H9 (cell line): ENCODE measurements at regions not wholly inside any gene's neighbourhood (a gene's known extent, or its start where the extent isn't known, plus 50 kb on each side); places are given as distances from the start of the nearest gene placed in this dataset.

ENCODE experiments used
- DNase-seq: peaks from one replicate; pipeline ENCODE4 v3.0.0-alpha.2; 2017
- H2AFZ ChIP-seq: one replicate; pipeline ENCODE4 v1.6.1; 2013; ENCODE audit warnings: mild to moderate bottlenecking, low read length, control low read depth, moderate library complexity
- H2AK5ac ChIP-seq: 2 replicates; pipeline ENCODE4 v1.6.1; 2013; ENCODE audit warnings: low read length, control low read depth, mixed read lengths; ENCODE audit not compliant: insufficient read length
- H2BK120ac ChIP-seq: one replicate; pipeline ENCODE4 v1.6.1; 2013; ENCODE audit warnings: low read depth, mild to moderate bottlenecking, low read length, control low read depth, inconsistent platforms; ENCODE audit not compliant: poor library complexity, severe bottlenecking
- H2BK12ac ChIP-seq: 2 replicates; pipeline ENCODE4 v1.6.1; 2013; ENCODE audit warnings: low read length, control low read depth, mixed read lengths, low read depth; ENCODE audit not compliant: insufficient read length
- H2BK15ac ChIP-seq: 2 replicates; pipeline ENCODE4 v1.6.1; 2013; ENCODE audit warnings: low read depth, low read length, control low read depth
- H2BK20ac ChIP-seq: one replicate; pipeline ENCODE4 v1.6.1; 2013; ENCODE audit warnings: low read depth, mild to moderate bottlenecking, low read length, control low read depth, inconsistent platforms; ENCODE audit not compliant: poor library complexity, severe bottlenecking
- H2BK5ac ChIP-seq: 2 replicates; pipeline ENCODE4 v1.6.1; 2013; ENCODE audit warnings: low read length, control low read depth, mixed read lengths; ENCODE audit not compliant: insufficient read length
- H3K14ac ChIP-seq: 2 replicates; pipeline ENCODE4 v1.6.1; 2013; ENCODE audit warnings: low read length, control low read depth; ENCODE audit not compliant: insufficient read depth
- H3K18ac ChIP-seq: 2 replicates; pipeline ENCODE4 v1.6.1; 2013; ENCODE audit warnings: low read depth, mild to moderate bottlenecking, mixed read lengths, low read length, control low read depth; ENCODE audit not compliant: insufficient read length
- H3K23ac ChIP-seq: 2 replicates; pipeline ENCODE4 v1.6.1; 2013; ENCODE audit warnings: low read length, control low read depth, mixed read lengths, low read depth; ENCODE audit not compliant: insufficient read length
- H3K23me2 ChIP-seq: 2 replicates; pipeline ENCODE4 v1.6.1; 2013; ENCODE audit warnings: low read depth, mild to moderate bottlenecking, mixed read lengths, low read length, control low read depth; ENCODE audit not compliant: insufficient read length, poor library complexity, severe bottlenecking
- H3K27ac ChIP-seq: 2 replicates; pipeline ENCODE4 v1.5.1; 2013; ENCODE audit warnings: low read length, control low read depth, mixed read lengths, low read depth; ENCODE audit not compliant: insufficient read length
- H3K27me3 ChIP-seq: 2 replicates; pipeline ENCODE4 v1.6.1; 2013; ENCODE audit warnings: low read length, control low read depth, inconsistent platforms; ENCODE audit not compliant: insufficient read depth
- H3K4ac ChIP-seq: 2 replicates; pipeline ENCODE4 v1.6.1; 2013; ENCODE audit warnings: low read depth, mild to moderate bottlenecking, control low read depth, inconsistent platforms, low read length, moderate library complexity
- H3K4me1 ChIP-seq: 2 replicates; pipeline ENCODE4 v1.6.1; 2013; ENCODE audit warnings: low read length, control low read depth, inconsistent platforms; ENCODE audit not compliant: insufficient read depth
- H3K4me2 ChIP-seq: 2 replicates; pipeline ENCODE4 v1.6.1; 2013; ENCODE audit warnings: low read length, control low read depth, mixed read lengths; ENCODE audit not compliant: insufficient read length, insufficient read depth
- H3K56ac ChIP-seq: 2 replicates; pipeline ENCODE4 v1.6.1; 2013; ENCODE audit warnings: low read depth, mild to moderate bottlenecking, mixed read lengths, low read length, control low read depth; ENCODE audit not compliant: insufficient read length
- H3K79me1 ChIP-seq: 2 replicates; pipeline ENCODE4 v1.6.1; 2013; ENCODE audit warnings: low read depth, mild to moderate bottlenecking, moderate library complexity, low read length, control low read depth, inconsistent platforms; ENCODE audit not compliant: insufficient read depth, poor library complexity, severe bottlenecking
- H3K79me2 ChIP-seq: 2 replicates; pipeline ENCODE4 v1.6.1; 2013; ENCODE audit warnings: low read length, control low read depth, inconsistent platforms; ENCODE audit not compliant: insufficient read depth
- H3K9ac ChIP-seq: 2 replicates; pipeline ENCODE4 v1.6.1; 2013; ENCODE audit warnings: low read length, control low read depth, mixed read lengths; ENCODE audit not compliant: insufficient read length; ENCODE audit errors: extremely low read depth
- H3K9me3 ChIP-seq: one replicate; pipeline ENCODE4 v1.6.1; 2013; ENCODE audit warnings: low read depth, low read length, inconsistent platforms; ENCODE audit not compliant: control insufficient read depth
- H3T11ph ChIP-seq: one replicate; pipeline ENCODE4 v1.6.1; 2013; ENCODE audit warnings: mild to moderate bottlenecking, low read length, control low read depth, inconsistent platforms
- H4K20me1 ChIP-seq: one replicate; pipeline ENCODE4 v1.6.1; 2013; ENCODE audit not compliant: control insufficient read depth, insufficient read length, insufficient read depth
- H4K5ac ChIP-seq: 2 replicates; pipeline ENCODE4 v1.6.1; 2013; ENCODE audit warnings: low read depth, mild to moderate bottlenecking, mixed read lengths, low read length, control low read depth; ENCODE audit not compliant: insufficient read length
- H4K8ac ChIP-seq: replicated peaks from 2 replicates; pipeline ENCODE4 v1.6.1; 2013; ENCODE audit warnings: low read length, control low read depth, mixed read lengths, low read depth; ENCODE audit not compliant: insufficient read length
- H4K91ac ChIP-seq: 2 replicates; pipeline ENCODE4 v1.6.1; 2013; ENCODE audit warnings: low read depth, mild to moderate bottlenecking, moderate library complexity, mixed read lengths, low read length, control low read depth; ENCODE audit not compliant: insufficient read length
- H3K27ac Mint-ChIP-seq, 3 experiments: 2 replicates in 2 of 3; 3 replicates in 1 of 3; pipeline ENCODE4 v1.8.0; 2020 to 2021; ENCODE audit warnings: mixed read lengths in 3 of 3, mild to moderate bottlenecking in 1 of 3, moderate library complexity in 1 of 3
- H3K27me3 Mint-ChIP-seq: 2 replicates; pipeline ENCODE4 v1.8.0; 2021; ENCODE audit warnings: low read depth, mild to moderate bottlenecking, moderate library complexity, mixed read lengths
- H3K36me3 Mint-ChIP-seq, 3 experiments: 2 replicates in 2 of 3; 3 replicates in 1 of 3; pipeline ENCODE4 v1.8.0; 2020 to 2021; ENCODE audit warnings: low read depth in 3 of 3, mixed read lengths in 3 of 3; ENCODE audit not compliant: insufficient read depth in 1 of 3
- H3K4me1 Mint-ChIP-seq, 2 experiments: 2 replicates each; pipeline ENCODE4 v1.8.0; 2020; ENCODE audit warnings: mixed read lengths in 2 of 2
- H3K4me3 Mint-ChIP-seq, 2 experiments: 2 replicates in 1 of 2; 3 replicates in 1 of 2; pipeline ENCODE4 v1.8.0; 2020 to 2021; ENCODE audit warnings: mild to moderate bottlenecking in 2 of 2, mixed read lengths in 2 of 2, moderate library complexity in 1 of 2
- H3K9me3 Mint-ChIP-seq, 2 experiments: 2 replicates in 1 of 2; 3 replicates in 1 of 2; pipeline ENCODE4 v1.8.0; 2020; ENCODE audit warnings: mild to moderate bottlenecking in 2 of 2, mixed read lengths in 2 of 2, moderate library complexity in 1 of 2
- WGBS: extraction: QIAGEN DNeasy Blood & Tissue Kit; methylation state at CpG from one replicate; pipeline ENCODE4 v1.1.7; 2013; ENCODE audit warnings: missing lambda C conversion rate, low lambda C conversion rate, mixed read lengths; ENCODE audit not compliant: insufficient read length; ENCODE audit errors: extremely low coverage; 5-methylcytosine and 5-hydroxymethylcytosine counted together
- TF ChIP-seq, protein P1 (sequence below): fragments of 200-600 bp; sonication (generic); conservative IDR thresholded peaks from 3 replicates; pipeline ENCODE4 v1.8.0; 2021; ENCODE audit warnings: antibody characterized with exemption, mild to moderate bottlenecking

DNA sequence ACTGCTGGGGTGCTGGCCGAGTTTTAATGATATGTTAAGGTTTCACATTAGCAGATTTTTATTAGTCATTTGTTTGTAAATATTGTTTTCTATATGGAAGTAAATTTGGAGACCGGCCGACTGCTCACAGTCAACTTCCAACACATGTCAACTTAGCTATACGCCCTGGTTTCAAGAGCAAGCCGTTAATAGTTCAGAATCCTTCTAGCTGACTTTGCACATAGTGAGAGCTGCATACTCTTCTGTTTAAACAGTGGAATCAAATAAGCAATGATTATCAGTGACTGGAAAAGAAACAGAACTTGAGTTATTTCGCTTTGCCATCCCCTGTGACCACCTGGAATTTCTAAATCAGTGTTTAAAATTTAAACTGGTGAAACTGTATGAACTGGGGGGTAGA lies 109.9 kb downstream of the PFKFB3 start:
- Histone ChIP-seq H4K91ac (no peak overlapping the region), H4K8ac (no peak overlapping the region), H2BK15ac (no peak overlapping the region), H2AFZ (no peak overlapping the region), H3K4me2 (no peak overlapping the region), H2BK12ac (no peak overlapping the region), H3K27ac (no peak overlapping the region), H3K79me1 (no peaks in the 10 kb centered on the region), H3K79me2 (no peaks in the 10 kb centered on the region), H3T11ph (no peak overlapping the region), H3K23me2 (no peaks in the 10 kb centered on the region), H4K20me1 (no peaks in the 10 kb centered on the region), H2BK120ac (no peak overlapping the region), H2BK20ac (no peak overlapping the region), H3K56ac (no peak overlapping the region), H3K9ac (no peak overlapping the region), H3K18ac (no peak overlapping the region), H3K4me1 (no peaks in the 10 kb centered on the region), H2AK5ac (no peak overlapping the region), H3K9me3 (no peaks in the 10 kb centered on the region), H4K5ac (no peak overlapping the region), H3K27me3 (no peaks in the 10 kb centered on the region), H2BK5ac (no peak overlapping the region), H3K23ac (no peak overlapping the region), H3K4ac (no peak overlapping the region), H3K14ac (no peak overlapping the region)
- TF ChIP-seq, protein P1, sequence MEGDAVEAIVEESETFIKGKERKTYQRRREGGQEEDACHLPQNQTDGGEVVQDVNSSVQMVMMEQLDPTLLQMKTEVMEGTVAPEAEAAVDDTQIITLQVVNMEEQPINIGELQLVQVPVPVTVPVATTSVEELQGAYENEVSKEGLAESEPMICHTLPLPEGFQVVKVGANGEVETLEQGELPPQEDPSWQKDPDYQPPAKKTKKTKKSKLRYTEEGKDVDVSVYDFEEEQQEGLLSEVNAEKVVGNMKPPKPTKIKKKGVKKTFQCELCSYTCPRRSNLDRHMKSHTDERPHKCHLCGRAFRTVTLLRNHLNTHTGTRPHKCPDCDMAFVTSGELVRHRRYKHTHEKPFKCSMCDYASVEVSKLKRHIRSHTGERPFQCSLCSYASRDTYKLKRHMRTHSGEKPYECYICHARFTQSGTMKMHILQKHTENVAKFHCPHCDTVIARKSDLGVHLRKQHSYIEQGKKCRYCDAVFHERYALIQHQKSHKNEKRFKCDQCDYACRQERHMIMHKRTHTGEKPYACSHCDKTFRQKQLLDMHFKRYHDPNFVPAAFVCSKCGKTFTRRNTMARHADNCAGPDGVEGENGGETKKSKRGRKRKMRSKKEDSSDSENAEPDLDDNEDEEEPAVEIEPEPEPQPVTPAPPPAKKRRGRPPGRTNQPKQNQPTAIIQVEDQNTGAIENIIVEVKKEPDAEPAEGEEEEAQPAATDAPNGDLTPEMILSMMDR, result no peak
- H3K27ac Mint-ChIP-seq, result no peak overlapping the region
- H3K9me3 Mint-ChIP-seq, result peaks cover 0 to 1% of the 10 kb centered on the region in 2 experiments; a peak in 1 of 5 replicates
- no peaks in the 10 kb centered on the region for H3K36me3 Mint-ChIP-seq
- no peaks in the 10 kb centered on the region for H3K27me3 Mint-ChIP-seq
- no peak for DNase-seq
- peaks cover 3 to 4% of the 10 kb centered on the region in 2 experiments; a peak in 2 of 4 replicates for H3K4me1 Mint-ChIP-seq
- WGBS, result no CpG with 5 or more reads among the region's 6 CpGs
- no peak overlapping the region for H3K4me3 Mint-ChIP-seq
